ENCODE measurements at regions not wholly inside any gene's neighbourhood (a gene's known extent, or its start where the extent isn't known, plus 50 kb on each side); places are given as distances from the start of the nearest gene placed in this dataset.

- Histone ChIP-seq H3K79me2 (ENCODE audit: control insufficient read depth, insufficient read depth, low read length) (no peaks in the 10 kb centered on the region), H3K36me3 (ENCODE audit: control insufficient read depth, insufficient read depth, low read length) (no peaks in the 10 kb centered on the region), H4K20me1 (ENCODE audit: control insufficient read depth, extremely low read depth, insufficient read depth, low read length) (no peaks in the 10 kb centered on the region), H2AFZ (ENCODE audit: low read length) (no peak overlapping the region), H3K4me3 (replicated peaks in 1 of 4; ENCODE audit: control extremely low read depth in 1 of 4, insufficient read depth in 1 of 4, low read depth in 3 of 4, low read length in 4 of 4) (no peak overlapping the region), H3K27me3 (ENCODE audit: control insufficient read depth, insufficient read depth, low read length) (no peaks in the 10 kb centered on the region), H3K27ac (ENCODE audit: insufficient read depth, low read length) (no peak overlapping the region), H3K9ac (ENCODE audit: insufficient read depth, low read length) (no peak overlapping the region), H3K4me2 (ENCODE audit: extremely low read depth, insufficient read depth, low read length) (no peak overlapping the region), H3K9me3 (ENCODE audit: control insufficient read depth, insufficient read depth, low read depth, low read length) (no peaks in the 10 kb centered on the region), H3K4me1 (ENCODE audit: control insufficient read depth, extremely low read depth, insufficient read depth, low read length) (no peaks in the 10 kb centered on the region)
- no peak for DNase-seq (ENCODE audit: low read depth in 2 of 2)
- TF ChIP-seq CTCF (conservative IDR thresholded peaks at IDR 0.05 in 1 of 2, IDR thresholded peaks at IDR 0.05 in 1 of 2; ENCODE audit: low read depth in 1 of 2, low read length in 2 of 2) (no peak), EZH2 (IDR thresholded peaks at IDR 0.05; ENCODE audit: low read length, missing control alignments) (no peak)
These were observed 681.0 kb downstream of the KCNJ3 start for GRCh38 chr2:155379494-155379893.

GRCh38 chr2:155377931-155378444 is 679.5 kb downstream of the KCNJ3 start:
- H4K20me1 ChIP-seq (ENCODE audit: control insufficient read depth, extremely low read depth, insufficient read depth, low read length): no peaks in the 10 kb centered on the region
- DNase-seq (ENCODE audit: low read depth in 2 of 2): peak; percentile 18 to 26
- H2AFZ ChIP-seq (ENCODE audit: low read length): no peak overlapping the region
- no peaks in the 10 kb centered on the region for H3K27me3 ChIP-seq (ENCODE audit: control insufficient read depth, insufficient read depth, low read length)
- H3K9me3 ChIP-seq (ENCODE audit: control insufficient read depth, insufficient read depth, low read depth, low read length): no peaks in the 10 kb centered on the region
- H3K4me2 ChIP-seq (ENCODE audit: extremely low read depth, insufficient read depth, low read length): no peak overlapping the region
- no peaks in the 10 kb centered on the region for H3K4me1 ChIP-seq (ENCODE audit: control insufficient read depth, extremely low read depth, insufficient read depth, low read length)
- H3K27ac ChIP-seq (ENCODE audit: insufficient read depth, low read length): no peak overlapping the region
- H3K9ac ChIP-seq (ENCODE audit: insufficient read depth, low read length): no peak overlapping the region
- H3K36me3 ChIP-seq (ENCODE audit: control insufficient read depth, insufficient read depth, low read length): no peaks in the 10 kb centered on the region
- no peaks in the 10 kb centered on the region for H3K79me2 ChIP-seq (ENCODE audit: control insufficient read depth, insufficient read depth, low read length)
- no peak overlapping the region for H3K4me3 ChIP-seq (replicated peaks in 1 of 4; ENCODE audit: control extremely low read depth in 1 of 4, insufficient read depth in 1 of 4, low read depth in 3 of 4, low read length in 4 of 4)
- no peak for TF ChIP-seq CTCF (conservative IDR thresholded peaks at IDR 0.05 in 1 of 2, IDR thresholded peaks at IDR 0.05 in 1 of 2; ENCODE audit: low read depth in 1 of 2, low read length in 2 of 2)
- TF ChIP-seq EZH2 (IDR thresholded peaks at IDR 0.05; ENCODE audit: low read length, missing control alignments): no peak

- H3K27ac ChIP-seq (ENCODE audit: insufficient read depth, low read length): no peak overlapping the region
- no peak for TF ChIP-seq EZH2 (IDR thresholded peaks at IDR 0.05; ENCODE audit: low read length, missing control alignments)
- peak in 1 of 2 donors; percentile 42 for TF ChIP-seq CTCF (conservative IDR thresholded peaks at IDR 0.05 in 1 of 2, IDR thresholded peaks at IDR 0.05 in 1 of 2; ENCODE audit: low read depth in 1 of 2, low read length in 2 of 2)
- no peak overlapping the region for H3K9ac ChIP-seq (ENCODE audit: insufficient read depth, low read length)
- no peaks in the 10 kb centered on the region for H3K9me3 ChIP-seq (ENCODE audit: control insufficient read depth, insufficient read depth, low read depth, low read length)
- no peak overlapping the region for H2AFZ ChIP-seq (ENCODE audit: low read length)
- no peak overlapping the region for H3K4me3 ChIP-seq (replicated peaks in 1 of 4; ENCODE audit: control extremely low read depth in 1 of 4, insufficient read depth in 1 of 4, low read depth in 3 of 4, low read length in 4 of 4)
- H3K27me3 ChIP-seq (ENCODE audit: control insufficient read depth, insufficient read depth, low read length): no peaks in the 10 kb centered on the region
- H3K4me2 ChIP-seq (ENCODE audit: extremely low read depth, insufficient read depth, low read length): no peak overlapping the region
- H3K79me2 ChIP-seq (ENCODE audit: control insufficient read depth, insufficient read depth, low read length): no peaks in the 10 kb centered on the region
- H3K36me3 ChIP-seq (ENCODE audit: control insufficient read depth, insufficient read depth, low read length): no peaks in the 10 kb centered on the region
- H4K20me1 ChIP-seq (ENCODE audit: control insufficient read depth, extremely low read depth, insufficient read depth, low read length): no peaks in the 10 kb centered on the region
- H3K4me1 ChIP-seq (ENCODE audit: control insufficient read depth, extremely low read depth, insufficient read depth, low read length): no peaks in the 10 kb centered on the region
- peak; percentile 30 to 63 for DNase-seq (ENCODE audit: low read depth in 2 of 2)
These were observed 678.8 kb downstream of the KCNJ3 start for GRCh38 chr2:155377266-155377680.

Measured in fibroblast of lung (primary cell).